ENCODE measurements at regions not wholly inside any gene's neighbourhood (a gene's known extent, or its start where the extent isn't known, plus 50 kb on each side); places are given as distances from the start of the nearest gene placed in this dataset.
"Not testable (repeated sequence)": the region's sequence is repeated elsewhere in the genome, so short reads cannot be mapped to it uniquely, and the experiment has no call there.

GRCh38 chr2:75403991-75404428, 156.7 kb downstream of the EVA1A start:
- Histone ChIP-seq H3K27me3 (peaks cover 0 to 8% of the 10 kb centered on the region in 2 donors), H3K4me1 (no peaks in the 10 kb centered on the region), H3K9me3 (no peaks in the 10 kb centered on the region), H3K36me3 (no peaks in the 10 kb centered on the region), H3K27ac (no peak overlapping the region), H3K4me3 (no peak overlapping the region)
- peak; percentile 59 to 70 for TF ChIP-seq CTCF (IDR thresholded peaks at IDR 0.05)
- DNase-seq = no peak
- intact Hi-C loops (cut with DNase I; ENCODE audit: low total_unique reads) = loop anchor here (5.0 kb wide), 1 partner anchor 487 kb away; no protein-coding TSS in a partner anchor

GRCh38 chr2:75396314-75396713, 164.4 kb downstream of the EVA1A start:
- Histone ChIP-seq H3K27ac (no peak overlapping the region), H3K4me1 (no peaks in the 10 kb centered on the region), H3K4me3 (no peak overlapping the region), H3K36me3 (no peaks in the 10 kb centered on the region), H3K27me3 (no peaks in the 10 kb centered on the region), H3K9me3 (no peaks in the 10 kb centered on the region)
- intact Hi-C loops (cut with DNase I; ENCODE audit: low total_unique reads) = no loop called here
- TF ChIP-seq CTCF (IDR thresholded peaks at IDR 0.05) = no peak
- no peak for DNase-seq

- H3K27me3 ChIP-seq; H3K9me3 ChIP-seq; H3K4me3 ChIP-seq; H3K27ac ChIP-seq; H3K4me1 ChIP-seq; H3K36me3 ChIP-seq; DNase-seq; intact Hi-C loops (cut with DNase I; ENCODE audit: low total_unique reads): not testable (repeated sequence)
Measured at GRCh38 chr2:75394764-75395163, 166.0 kb downstream of the EVA1A start.

GRCh38 chr2:75390169-75390568, 170.6 kb downstream of the EVA1A start:
- H3K9me3 ChIP-seq = no peaks in the 10 kb centered on the region
- intact Hi-C loops (cut with DNase I; ENCODE audit: low total_unique reads) = no loop called here
- H3K27ac ChIP-seq = no peak overlapping the region
- DNase-seq = no peak
- TF ChIP-seq CTCF (IDR thresholded peaks at IDR 0.05) = no peak
- H3K27me3 ChIP-seq = no peaks in the 10 kb centered on the region
- H3K36me3 ChIP-seq = no peaks in the 10 kb centered on the region
- no peak overlapping the region for H3K4me3 ChIP-seq
- no peaks in the 10 kb centered on the region for H3K4me1 ChIP-seq

GRCh38 chr2:75389271-75389670, 171.5 kb downstream of the EVA1A start:
- H3K4me3 ChIP-seq = no peak overlapping the region
- intact Hi-C loops (cut with DNase I; ENCODE audit: low total_unique reads) = no loop called here
- no peaks in the 10 kb centered on the region for H3K36me3 ChIP-seq
- no peak overlapping the region for H3K27ac ChIP-seq
- no peak for TF ChIP-seq CTCF (IDR thresholded peaks at IDR 0.05)
- H3K4me1 ChIP-seq = no peaks in the 10 kb centered on the region
- H3K27me3 ChIP-seq = no peaks in the 10 kb centered on the region
- no peak for DNase-seq
- no peaks in the 10 kb centered on the region for H3K9me3 ChIP-seq

GRCh38 chr2:75381032-75381431, 179.7 kb downstream of the EVA1A start:
- no peak overlapping the region for H3K4me3 ChIP-seq
- no peaks in the 10 kb centered on the region for H3K4me1 ChIP-seq
- no peak for DNase-seq
- H3K27me3 ChIP-seq = no peaks in the 10 kb centered on the region
- H3K9me3 ChIP-seq = no peaks in the 10 kb centered on the region
- intact Hi-C loops (cut with DNase I; ENCODE audit: low total_unique reads) = no loop called here
- H3K36me3 ChIP-seq = no peaks in the 10 kb centered on the region
- no peak for TF ChIP-seq CTCF (IDR thresholded peaks at IDR 0.05)
- no peak overlapping the region for H3K27ac ChIP-seq

All from tibial artery (tissue), 4 donors.